HCEC 1CT (cell line): ENCODE measurements at regions not wholly inside any gene's neighbourhood (a gene's known extent, or its start where the extent isn't known, plus 50 kb on each side); places are given as distances from the start of the nearest gene placed in this dataset.

Source experiments
- DNase-seq: peaks from one replicate; pipeline ENCODE4 v3.0.0-alpha.2; 2017

DNA sequence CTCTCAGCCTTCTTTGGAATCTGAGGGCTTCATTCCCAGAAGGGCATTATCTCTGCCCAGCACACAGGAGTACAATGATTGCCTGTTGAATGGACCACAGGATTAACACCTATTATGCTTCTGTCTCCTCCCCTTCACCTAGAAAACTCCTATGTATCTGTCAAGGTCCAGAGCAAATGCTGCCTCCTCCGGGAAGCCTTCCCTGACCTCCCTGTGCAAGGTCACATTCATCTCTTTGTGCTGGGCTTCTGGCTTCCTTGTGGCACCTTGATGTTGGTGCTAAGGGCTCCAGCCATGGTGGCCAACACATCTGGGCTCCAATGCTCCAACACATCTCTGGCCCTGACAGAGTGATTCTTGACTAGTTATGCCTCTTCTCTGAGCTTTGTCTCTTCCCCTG, 49.9 kb upstream of the ATP2B2 start:
- DNase-seq: no peak

- no peak for DNase-seq
These were observed 50.9 kb upstream of the ATP2B2 start for GRCh38 chr3:10556312-10556711.

GRCh38 chr3:10557250-10557649, 51.9 kb upstream of the ATP2B2 start:
- no peak for DNase-seq

- peak; percentile 57 for DNase-seq
These were observed 52.5 kb upstream of the ATP2B2 start for GRCh38 chr3:10557781-10558373.

DNA sequence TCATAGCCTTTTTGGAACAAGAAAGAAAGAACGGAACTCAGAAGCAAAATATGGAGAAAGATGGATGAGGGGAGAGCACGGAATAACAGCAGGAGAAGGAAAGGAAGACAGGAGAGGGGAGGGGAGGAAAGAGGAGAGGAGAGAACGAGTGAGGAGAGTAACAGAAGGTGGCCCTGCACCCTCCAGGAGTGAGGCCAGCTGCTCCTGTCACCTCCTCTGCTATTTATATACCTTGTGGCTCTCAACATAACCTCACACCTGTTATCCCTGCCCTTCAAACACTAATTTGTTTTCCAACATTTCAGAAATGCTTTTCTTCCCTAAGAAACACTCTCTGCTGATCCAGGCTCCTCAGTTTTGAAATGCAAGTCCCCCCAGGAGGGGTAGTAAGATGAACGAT, 53.4 kb upstream of the ATP2B2 start:
- no peak for DNase-seq

DNA sequence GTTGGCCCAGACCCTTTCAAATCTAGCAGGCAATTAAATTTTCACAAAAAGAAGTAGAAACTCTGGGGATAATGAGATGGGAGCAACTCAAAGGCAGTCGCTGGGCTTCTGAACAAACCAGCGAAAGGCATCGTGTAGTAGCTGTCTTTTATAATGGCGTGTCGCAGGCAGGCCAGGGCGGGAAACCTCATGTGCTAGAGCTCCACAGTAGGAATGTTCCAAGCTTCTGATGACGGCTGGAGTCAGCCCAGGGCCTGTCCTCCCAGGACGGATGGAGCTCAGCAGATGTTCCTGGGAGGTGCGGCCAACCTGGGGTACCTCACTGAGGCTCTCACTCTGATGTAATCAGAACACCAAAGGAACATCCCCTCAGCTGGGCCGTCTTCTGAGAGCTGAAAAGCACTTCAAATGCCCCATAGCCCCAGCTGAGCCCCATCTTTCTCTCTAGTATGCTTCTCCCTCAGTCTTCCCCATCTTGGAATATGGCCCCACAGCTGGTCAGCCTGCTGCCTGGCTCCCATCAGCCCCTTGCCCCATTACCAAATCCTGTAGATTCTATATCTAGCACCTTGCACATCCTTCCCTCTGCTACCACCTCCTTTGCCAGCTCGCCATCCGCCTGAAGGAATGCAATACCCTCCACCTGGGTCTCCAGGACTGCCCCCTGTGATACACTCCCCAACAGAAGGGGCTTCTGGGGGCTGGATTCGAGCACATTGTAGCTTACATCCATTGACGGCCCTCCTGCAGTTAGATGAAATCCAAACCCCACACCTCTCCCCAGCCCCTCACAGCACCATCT, 54.9 kb upstream of the ATP2B2 start:
- no peak for DNase-seq

DNA sequence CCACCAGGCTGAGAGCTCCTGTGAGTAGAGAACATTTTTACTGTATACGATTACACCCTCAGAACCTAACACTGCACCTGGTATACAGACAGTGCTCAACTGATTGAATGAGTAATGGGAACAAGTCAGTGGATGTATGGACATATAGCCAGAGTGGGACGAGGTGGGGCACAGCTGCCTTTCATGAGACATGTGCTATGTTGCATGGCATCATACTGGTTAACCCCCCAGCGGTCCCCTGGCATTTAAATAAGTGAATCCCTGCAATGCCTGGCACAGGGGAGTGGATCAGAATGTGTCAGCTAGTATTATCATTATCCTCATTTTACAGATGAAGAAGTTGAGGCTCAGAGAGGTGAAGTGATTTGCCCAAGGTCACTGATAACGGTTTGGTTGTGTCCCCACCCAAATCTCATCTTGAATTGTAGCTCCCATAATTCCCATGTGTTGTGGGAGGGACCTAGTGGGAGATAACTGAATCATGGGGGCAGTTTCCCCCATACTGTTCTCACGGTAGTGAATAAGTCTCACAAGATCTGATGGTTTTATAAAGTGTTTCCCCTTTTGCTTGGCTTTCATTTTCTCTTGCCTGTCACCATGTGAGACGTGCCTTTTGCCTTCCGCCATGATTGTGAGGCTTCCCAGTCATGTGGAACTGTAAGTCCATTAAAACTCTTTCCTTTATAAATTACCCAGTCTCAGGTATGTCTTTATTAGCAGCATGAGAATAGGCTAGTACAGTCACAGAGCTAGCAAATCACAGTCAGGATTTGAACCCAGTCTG, 56.0 kb upstream of the ATP2B2 start:
- DNase-seq: no peak

DNA sequence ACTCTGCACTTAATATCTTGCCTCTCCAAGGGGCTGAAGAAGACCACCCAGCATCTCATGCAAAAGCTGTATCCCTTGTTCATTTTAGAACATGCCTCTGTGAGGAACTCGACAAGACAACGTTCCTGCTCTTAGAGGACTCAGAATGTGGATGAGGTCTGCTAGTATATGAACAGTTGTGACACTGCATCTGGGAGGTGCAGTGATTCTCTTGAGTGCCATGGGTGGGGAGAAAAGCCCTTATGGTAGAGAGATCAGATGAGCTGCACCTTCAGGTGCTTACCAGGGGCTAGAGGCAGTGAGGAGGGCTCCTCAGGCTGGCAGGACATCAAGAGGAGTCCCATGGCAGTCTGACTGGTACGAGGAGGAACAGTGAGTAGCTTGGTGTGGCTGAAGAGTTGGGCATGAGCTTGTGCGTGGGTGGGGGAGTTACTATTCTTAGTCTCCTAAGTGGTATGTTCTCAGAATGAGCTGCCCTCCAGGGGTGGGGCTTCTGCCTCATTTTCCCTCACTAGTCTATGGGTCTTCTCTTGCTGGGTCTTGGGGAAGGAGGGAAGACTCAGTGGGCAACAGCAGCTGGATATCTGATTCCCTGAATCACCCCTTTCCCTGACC, 56.7 kb upstream of the ATP2B2 start:
- DNase-seq: no peak

- no peak for DNase-seq
These were observed 58.0 kb upstream of the ATP2B2 start for GRCh38 chr3:10563396-10563795.

DNA sequence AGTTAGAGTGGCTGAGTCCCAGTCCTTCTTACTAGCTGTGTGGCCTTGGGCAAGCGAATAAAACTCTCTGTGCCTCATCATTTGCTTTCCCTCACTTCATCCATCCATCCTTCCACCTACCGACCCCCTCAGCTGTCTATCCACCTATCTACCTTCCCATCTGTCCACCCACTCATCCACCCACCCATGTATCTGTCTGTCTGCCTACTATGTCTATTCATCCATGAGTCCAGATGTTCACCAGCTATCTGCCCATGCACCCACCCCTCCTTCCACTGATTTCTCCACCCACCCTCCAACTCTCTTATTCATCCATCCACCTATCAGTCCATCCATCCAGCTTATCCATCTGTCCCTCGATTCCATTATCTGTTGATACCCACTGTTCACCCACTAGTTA, 60.4 kb upstream of the ATP2B2 start:
- DNase-seq: no peak

- no peak for DNase-seq
These were observed 61.1 kb upstream of the ATP2B2 start for GRCh38 chr3:10566451-10566850.

DNA sequence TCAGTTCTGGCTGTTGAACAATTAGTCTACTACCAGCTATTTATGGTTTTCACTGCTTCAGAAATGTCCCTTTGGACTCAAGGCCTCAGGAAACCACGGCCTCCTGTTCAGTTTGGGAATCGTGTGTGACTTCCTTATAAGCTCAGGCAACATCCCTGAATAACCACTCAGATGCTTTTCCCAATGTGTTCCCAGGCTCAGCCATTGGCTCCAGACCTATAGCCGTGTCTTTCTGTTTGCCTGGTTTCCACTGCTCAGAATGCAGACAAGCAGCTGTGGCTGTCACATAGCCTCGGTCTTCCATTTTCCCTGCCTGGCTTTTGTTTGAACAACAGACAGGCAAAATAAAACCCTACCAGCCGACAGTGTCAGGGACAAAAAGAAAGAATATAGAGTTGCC, 63.2 kb upstream of the ATP2B2 start:
- DNase-seq: no peak

DNA sequence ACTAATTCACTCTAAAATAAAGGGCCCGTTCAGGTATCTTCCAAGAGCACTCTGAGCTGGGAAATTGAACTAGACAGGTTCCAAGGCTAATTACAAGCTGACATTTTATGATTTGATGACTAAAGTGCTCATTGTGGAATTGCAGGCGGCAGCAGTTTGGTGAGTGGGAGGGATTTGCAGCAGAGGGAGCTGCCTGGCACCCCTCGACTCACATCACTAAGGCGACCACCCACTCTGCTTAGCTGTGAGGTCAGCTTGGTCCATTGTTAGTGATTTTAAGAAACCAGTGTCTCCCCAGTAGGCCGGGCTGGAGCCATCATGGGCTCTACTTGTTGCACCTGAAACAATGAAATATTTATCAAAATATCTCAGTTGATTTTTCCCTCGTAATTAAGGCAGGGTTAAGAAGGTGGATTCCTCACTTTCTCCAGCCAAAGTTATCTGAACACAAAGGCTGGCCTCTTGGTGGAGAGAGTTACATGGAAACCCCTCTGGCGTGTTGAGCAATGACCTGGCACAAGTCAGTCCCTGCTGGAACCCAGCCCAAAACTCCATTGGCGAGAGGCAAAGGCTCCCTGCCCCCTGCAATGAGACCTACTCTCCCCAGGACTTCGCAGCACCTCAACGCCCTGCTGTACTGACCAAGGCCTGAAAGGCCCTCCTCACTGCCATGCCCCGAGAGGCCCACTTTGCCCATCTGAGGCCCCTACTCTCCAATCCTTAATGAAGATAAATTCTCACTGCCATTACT, 65.0 kb upstream of the ATP2B2 start:
- no peak for DNase-seq

GRCh38 chr3:10574101-10574620, 68.8 kb upstream of the ATP2B2 start:
- no peak for DNase-seq

DNA sequence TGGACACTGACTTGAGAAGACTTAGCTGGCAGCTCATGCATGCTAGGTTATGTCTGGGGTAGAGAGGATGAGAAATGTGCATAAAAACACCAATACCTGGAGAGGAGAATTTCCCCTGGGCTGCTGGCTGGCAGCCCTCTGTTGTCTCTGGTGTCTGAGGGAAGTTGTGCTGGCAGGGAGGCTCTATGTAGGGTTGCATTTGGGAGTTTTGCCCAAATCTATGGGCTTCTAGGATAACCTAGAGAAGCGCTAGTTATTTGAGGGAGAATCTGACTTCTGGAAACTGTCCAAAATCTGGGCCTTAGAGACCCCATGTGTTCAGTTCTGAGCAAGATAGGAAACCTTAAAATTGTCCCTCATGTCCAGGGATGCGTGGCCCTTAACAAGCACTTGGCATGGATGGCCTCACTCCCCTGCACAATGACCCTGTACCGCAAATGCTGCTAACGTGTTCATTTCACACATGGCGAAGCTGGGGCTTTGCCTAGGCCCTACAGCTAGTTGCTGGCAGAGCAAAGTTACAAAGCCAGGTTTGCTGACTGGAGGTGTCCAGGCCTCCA, 70.3 kb upstream of the ATP2B2 start:
- no peak for DNase-seq

GRCh38 chr3:10577486-10577885, 72.1 kb upstream of the ATP2B2 start:
- DNase-seq: no peak

GRCh38 chr3:10580426-10580825, 75.0 kb upstream of the ATP2B2 start:
- DNase-seq: no peak

- DNase-seq: no peak
These were observed 75.9 kb upstream of the ATP2B2 start for GRCh38 chr3:10581251-10581650.

DNA sequence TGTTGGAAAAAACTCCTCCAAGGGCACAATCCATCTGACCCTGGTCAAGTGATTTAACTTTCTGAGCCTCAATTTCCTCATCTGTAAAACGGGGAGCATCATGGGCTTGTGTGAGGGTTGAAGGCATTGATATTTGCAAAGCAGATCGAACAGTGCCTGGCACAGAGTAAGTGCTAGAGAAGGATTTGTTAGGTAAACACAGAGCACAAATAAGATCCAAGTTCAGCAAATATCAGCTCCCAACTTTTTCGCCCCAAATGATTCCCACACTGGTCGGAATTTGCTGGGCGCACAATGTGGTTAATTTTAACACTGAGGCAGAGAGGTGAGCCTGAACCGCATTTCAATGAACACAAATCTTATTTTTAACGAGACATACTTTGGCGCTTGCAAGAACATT, 76.3 kb upstream of the ATP2B2 start:
- no peak for DNase-seq

DNA sequence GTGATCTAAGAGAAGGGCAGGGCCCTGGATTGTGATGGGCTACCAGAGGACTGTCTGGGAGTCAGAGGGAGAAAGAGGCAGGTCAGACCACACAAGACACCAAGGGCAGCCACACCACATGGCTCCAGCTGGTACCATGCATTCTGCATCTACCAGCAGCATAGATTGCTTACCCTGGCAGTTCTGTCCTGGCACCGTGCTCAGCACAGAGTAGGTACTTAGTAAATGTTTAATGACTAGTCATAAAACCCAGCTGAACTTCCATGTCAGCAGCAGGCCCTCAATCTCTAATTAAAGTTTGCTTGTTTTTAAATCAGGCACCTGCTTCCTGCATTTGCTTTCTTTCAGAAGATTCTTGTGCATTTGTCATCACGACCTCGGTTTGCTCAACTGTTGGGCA, 77.3 kb upstream of the ATP2B2 start:
- DNase-seq: no peak

GRCh38 chr3:10583798-10584708, 78.7 kb upstream of the ATP2B2 start:
- DNase-seq: no peak
